ENCODE measurements at regions not wholly inside any gene's neighbourhood (a gene's known extent, or its start where the extent isn't known, plus 50 kb on each side); places are given as distances from the start of the nearest gene placed in this dataset.
"Not testable (repeated sequence)": the region's sequence is repeated elsewhere in the genome, so short reads cannot be mapped to it uniquely, and the experiment has no call there.

DNA sequence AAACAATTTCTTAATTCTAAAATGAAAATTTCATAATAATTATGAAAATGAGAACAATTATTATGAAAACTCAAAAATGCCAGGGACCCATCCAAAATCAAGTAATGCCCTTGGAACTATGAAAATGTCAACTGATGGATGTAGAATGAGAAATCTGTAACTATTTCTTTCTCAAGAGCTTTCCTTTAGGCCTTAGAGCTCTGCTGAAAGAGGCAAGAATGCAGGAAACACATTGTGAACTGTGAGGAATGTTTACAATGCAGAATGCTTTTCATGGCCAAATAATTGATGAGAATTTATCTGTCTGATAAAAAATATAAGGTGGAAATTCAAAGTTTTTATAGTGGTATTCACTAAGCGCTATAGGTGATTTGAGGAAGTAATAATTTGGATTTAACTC lies 207.1 kb upstream of the PCDH18 start:
- DNase-seq (ENCODE audit: low read depth), result no peak

DNA sequence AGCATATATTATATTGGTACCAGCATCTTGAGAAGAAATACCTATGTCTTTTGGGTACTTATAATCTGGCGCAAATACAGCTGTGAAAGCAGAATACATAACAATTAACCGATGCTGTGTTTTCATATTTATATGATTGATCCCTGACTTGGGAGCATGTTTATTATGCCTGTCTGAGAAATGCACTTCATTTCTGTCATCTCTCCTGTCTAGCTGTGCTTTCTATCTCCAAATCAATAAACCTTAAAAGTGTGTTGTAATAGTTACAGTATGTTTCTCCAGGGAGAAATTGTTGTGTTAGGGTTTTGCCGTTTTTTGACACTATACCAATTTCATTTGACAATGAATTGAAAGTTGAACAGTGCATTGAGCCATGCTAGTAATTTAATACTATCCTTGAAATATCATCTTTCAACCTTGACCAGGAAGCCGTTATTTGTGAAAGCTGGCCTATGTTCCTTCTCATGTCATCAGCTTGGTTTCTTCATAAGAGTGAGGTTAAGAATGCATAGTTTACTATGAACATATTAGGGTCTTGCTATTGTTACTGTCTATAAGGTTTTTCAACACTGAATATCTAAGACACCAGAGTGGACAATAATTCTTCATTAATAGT lies 206.2 kb upstream of the PCDH18 start:
- DNase-seq (ENCODE audit: low read depth), result no peak

DNA sequence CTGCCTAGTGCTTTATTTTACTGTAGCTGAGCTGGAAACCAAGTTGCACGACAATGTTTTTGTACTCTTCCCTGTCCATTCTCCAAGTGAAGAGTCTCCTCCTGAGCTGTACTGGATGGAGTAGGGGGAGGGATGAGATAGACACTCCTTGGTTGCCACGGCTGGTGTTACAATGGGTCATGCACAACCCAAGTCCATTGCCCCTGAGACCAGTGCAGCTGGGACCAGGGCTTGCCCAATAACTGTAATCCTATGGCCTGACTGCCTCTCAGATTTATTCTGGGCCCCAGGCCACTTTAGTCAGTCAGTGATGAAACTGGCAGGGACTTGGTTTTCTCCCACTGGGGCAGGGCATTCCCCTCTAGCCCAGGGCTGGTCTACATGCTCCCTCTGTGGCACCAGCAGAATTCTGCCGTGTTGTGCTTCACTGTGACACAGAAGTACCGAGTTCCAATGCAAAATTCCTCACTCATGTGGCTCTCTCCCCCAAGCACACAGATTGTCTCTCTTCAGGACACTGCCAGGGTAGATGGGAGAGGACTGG lies 203.3 kb upstream of the PCDH18 start:
- DNase-seq (ENCODE audit: low read depth), result no peak

DNA sequence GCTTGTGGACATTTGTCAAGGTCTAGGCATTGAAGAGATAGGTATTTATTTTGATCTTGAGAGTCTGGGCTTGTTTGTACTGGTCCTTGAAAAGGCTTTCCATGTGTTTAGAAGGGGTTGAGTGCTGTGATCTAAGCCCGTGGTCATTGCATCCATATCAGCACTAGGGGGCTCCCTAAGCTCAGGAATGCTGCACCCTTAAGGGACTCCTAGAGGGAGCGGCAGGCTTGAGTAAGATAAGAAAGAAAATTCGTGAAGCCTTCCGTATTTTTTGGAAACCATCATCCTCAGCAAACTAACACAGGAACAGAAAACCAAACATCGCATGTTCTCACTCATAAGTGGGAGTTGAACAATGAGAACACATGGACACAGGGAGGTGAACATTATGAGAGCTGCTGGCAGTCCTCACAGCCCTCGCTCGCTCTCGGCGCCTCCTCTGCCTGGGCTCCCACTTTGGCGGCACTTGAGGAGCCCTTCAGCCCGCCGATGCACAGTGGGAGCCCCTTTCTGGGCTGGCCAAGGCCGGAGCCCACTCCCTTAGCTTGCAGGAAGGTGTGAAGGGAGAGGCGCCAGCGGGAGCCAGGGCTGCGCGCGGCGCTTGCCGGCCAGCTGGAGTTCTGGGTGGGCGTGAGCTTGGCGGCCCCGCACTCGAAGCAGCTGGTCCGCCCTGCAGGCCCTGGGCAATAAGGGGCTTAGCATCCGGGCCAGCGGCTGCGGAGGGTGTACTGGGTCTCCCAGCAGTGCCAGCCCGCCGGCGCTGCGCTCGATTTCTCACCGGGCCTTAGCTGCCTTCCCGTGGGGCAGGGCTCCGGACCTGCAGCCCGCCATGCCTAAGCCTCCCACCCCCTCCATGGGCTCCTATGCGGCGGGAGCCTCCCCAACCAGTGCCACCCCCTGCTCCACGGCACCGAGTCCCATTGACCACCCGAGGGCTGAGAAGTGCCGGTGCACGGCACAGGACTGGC lies 201.2 kb upstream of the PCDH18 start:
- DNase-seq (ENCODE audit: low read depth), result not testable (repeated sequence)

GRCh38 chr4:137722910-137723309 lies 190.6 kb upstream of the PCDH18 start:
- no peak for DNase-seq (ENCODE audit: low read depth)

DNA sequence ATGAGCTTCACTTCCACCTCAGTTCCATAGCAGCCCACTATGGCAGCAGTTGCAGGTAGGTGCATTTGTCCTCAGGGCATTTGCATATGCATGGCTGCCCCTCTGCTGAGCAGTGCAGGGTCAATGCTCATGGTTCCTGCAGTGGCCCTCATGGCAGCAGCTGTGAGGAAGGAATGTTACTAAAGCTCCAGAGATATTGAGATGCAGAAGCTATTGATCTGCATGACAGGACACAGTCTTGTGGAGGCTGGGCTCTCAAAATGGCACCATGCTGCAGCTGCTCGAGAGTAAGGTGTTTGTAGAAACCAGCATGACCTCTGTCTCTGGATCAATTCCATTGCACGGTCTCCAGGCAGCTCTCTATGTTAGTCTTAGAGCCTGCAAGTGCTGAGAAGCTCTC lies 179.2 kb upstream of the PCDH18 start:
- no peak for DNase-seq (ENCODE audit: low read depth)

GRCh38 chr4:137707626-137708025 lies 175.3 kb upstream of the PCDH18 start:
- DNase-seq (ENCODE audit: low read depth), result peak; percentile 37

DNA sequence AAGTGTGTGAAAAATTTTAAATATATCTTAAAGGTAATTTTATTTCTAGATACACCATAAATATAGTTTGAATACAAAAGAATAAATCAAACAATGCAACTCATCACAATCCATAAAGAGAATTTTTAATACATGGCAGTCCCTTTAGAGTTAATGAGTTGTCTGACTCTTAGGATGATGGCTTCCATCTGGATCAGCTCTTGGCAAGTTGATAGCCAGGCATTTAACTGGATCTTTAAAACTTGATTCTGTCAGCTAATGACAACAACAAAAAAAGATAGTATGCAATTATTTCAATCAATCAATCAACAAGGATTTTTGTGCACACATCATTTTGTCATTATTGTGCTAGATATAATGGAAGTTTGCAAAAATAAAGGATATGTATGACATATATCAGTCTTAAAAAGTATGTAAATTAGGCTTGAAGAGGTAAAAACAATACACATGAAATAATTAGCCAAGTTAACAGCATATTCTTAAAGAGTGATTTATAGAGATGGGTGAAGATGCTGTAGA lies 174.9 kb upstream of the PCDH18 start:
- no peak for DNase-seq (ENCODE audit: low read depth)

DNA sequence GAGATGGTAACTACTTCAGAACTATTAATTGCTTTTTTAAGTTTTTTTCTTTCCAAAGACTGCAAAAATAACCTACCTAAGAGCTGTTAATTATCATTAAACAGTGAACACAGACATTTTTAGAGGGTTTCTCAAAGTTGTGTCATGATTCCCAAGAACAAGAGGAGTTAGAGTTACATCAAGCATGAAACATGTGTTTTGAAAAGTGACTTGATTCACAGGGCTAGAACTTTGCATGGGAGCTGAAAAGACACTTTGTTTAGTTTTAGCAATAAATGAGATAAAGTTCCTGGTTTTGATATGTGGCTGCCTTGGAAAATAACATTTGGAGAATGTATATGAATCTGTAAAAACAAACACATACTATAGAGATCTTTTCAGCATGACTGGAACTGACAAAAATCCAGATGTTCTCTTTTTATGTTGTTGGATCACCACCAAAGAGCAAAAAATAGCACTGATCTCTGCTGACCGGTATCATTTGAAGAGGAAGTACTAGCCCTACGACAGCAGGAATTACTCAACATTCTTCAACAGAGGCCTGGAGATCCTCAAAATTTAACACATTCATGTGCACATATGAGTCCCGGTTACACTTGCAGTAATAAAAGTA lies 173.0 kb upstream of the PCDH18 start:
- peak; percentile 84 for DNase-seq (ENCODE audit: low read depth)

GRCh38 chr4:137703195-137703594 lies 170.9 kb upstream of the PCDH18 start:
- DNase-seq (ENCODE audit: low read depth), result no peak

GRCh38 chr4:137702512-137702911 lies 170.2 kb upstream of the PCDH18 start:
- no peak for DNase-seq (ENCODE audit: low read depth)

- no peak for DNase-seq (ENCODE audit: low read depth)
Observed at GRCh38 chr4:137701401-137701800, 169.1 kb upstream of the PCDH18 start.

- DNase-seq (ENCODE audit: low read depth), result no peak
Observed at GRCh38 chr4:137700751-137701150, 168.5 kb upstream of the PCDH18 start.

DNA sequence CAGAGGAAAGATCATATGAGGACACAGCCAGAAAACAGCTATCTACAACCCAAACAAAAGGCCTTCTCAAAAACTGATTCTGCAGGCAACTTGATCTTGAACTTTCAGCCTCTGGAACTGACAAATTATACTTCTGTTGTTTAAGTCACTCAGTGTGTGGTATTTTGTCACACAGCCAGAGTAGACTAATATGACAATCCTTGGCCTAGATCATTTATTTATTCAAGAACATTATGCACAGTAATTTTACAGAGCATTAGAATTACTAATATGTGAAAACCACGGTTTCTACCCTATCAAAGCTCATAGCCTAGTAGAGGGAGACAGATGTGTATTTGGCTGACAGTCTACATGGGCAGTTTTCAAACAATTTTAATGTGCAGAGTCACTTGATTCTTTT lies 167.8 kb upstream of the PCDH18 start:
- DNase-seq (ENCODE audit: low read depth), result no peak

DNA sequence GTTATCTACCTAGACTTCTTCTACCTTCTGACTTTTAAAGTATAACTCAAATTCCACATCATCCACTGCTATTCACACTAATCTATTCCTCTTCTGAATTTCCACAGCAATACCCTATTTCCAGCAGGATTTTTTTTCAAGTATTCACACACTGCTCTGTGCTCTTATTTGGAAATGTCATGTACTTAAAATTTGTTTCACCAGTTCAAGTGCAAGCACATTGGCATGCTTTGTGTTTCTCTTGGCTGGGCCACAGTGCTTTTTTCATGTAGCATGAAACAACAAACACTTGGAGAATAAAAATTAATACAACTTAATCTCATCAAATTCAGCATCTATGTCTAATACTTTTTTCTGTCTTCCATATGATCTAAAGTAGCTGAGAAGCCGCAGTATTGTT lies 161.8 kb upstream of the PCDH18 start:
- no peak for DNase-seq (ENCODE audit: low read depth)

GRCh38 chr4:137693641-137694040 lies 161.3 kb upstream of the PCDH18 start:
- DNase-seq (ENCODE audit: low read depth), result no peak

- DNase-seq (ENCODE audit: low read depth), result no peak
Observed at GRCh38 chr4:137692205-137692604, 159.9 kb upstream of the PCDH18 start.

DNA sequence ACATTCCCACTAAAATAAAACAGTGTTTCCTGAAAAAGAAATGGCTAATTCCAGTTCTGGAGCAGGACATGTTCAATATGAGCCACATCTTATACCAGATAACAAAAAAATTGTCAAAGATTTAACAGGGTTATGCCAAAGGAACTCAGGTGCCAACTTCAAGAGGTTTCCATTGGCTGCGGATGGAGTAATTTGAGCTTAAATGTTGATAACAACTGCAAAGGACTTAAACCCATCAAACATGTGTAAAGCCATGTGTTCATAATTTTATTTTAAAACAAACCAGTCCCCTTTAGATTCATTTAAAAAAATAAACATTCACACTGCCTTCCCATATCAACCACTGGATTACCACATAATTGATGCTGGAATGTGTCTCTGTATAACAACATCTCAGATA lies 156.4 kb upstream of the PCDH18 start:
- DNase-seq (ENCODE audit: low read depth), result no peak

GRCh38 chr4:137685357-137685756 lies 153.1 kb upstream of the PCDH18 start:
- no peak for DNase-seq (ENCODE audit: low read depth)

DNA sequence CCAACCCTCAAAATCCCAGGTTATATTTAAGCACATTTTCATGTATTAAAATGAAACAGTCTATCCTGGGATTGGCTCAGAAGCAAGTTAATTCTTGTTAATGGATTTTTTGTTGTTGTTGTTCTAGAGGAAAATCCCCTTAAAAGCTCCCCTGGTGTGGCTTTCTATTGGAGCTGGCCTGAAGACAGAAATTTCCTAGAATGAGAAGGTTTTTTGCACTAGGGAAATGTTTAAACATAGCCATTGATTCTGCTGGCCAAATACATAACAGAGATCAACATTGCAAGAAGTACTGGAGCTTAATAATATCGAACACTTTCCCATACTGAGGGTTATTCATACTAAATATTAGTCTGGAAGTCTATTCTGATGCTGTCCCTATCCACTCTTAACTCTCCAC lies 148.8 kb upstream of the PCDH18 start:
- no peak for DNase-seq (ENCODE audit: low read depth)

GRCh38 chr4:137678796-137679195 lies 146.5 kb upstream of the PCDH18 start:
- DNase-seq (ENCODE audit: low read depth), result no peak

DNA sequence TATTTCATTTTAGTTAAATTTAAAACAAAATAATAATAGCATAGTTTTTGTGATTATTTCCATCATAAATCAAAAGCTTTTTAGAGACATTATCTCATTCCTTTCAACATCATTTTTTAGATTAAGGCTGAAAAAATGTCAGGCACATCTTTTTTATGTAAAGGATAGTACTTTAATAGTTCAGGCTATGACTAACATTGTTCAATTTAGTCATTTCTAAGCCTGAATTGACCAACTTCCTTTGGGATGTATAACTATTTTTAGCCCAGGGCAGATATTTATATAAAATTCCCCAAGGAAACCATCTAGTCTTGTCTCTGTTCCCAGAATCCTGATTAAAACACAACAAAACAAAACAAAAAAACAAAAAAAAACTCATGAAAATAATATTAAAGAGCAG lies 145.6 kb upstream of the PCDH18 start:
- no peak for DNase-seq (ENCODE audit: low read depth)
